ENCODE measurements at regions not wholly inside any gene's neighbourhood (a gene's known extent, or its start where the extent isn't known, plus 50 kb on each side); places are given as distances from the start of the nearest gene placed in this dataset.

DNA sequence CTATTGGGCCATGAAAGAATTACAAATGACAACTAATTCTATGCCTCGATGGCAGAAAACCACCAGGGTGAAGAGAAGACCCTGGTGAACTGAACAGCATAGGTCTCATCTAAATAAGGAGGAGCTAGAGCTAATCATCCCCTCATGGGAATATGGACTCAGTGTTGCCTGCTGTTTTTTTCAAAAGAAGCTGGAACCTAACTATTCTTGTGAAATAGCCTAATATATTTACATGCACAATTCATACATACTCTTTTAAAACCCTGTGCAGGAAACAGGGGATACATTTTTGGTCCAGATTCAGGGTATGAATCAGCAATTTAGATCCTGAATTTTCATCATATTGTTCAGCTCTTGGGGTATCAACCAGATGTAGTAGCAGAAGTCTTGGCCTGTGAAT, 560.6 kb downstream of the TOX3 start:
- H3K27me3 ChIP-seq (ENCODE audit: control insufficient read depth in 3 of 3, insufficient read depth in 3 of 3, low read length in 2 of 3), result peaks cover 0 to 2% (median 0%) of the 10 kb centered on the region in 3 donors
- no peaks in the 10 kb centered on the region for H3K4me1 ChIP-seq (ENCODE audit: control insufficient read depth in 5 of 5, insufficient read depth in 5 of 5, low read length in 5 of 5)
- DNase-seq (no peak), ATAC-seq (ENCODE audit: insufficient read depth, low FRiP score) (no peak)
- H3K9me3 ChIP-seq (ENCODE audit: control insufficient read depth in 4 of 4, insufficient read depth in 3 of 4, low read length in 3 of 4), result no peaks in the 10 kb centered on the region
- TF ChIP-seq, protein P1, sequence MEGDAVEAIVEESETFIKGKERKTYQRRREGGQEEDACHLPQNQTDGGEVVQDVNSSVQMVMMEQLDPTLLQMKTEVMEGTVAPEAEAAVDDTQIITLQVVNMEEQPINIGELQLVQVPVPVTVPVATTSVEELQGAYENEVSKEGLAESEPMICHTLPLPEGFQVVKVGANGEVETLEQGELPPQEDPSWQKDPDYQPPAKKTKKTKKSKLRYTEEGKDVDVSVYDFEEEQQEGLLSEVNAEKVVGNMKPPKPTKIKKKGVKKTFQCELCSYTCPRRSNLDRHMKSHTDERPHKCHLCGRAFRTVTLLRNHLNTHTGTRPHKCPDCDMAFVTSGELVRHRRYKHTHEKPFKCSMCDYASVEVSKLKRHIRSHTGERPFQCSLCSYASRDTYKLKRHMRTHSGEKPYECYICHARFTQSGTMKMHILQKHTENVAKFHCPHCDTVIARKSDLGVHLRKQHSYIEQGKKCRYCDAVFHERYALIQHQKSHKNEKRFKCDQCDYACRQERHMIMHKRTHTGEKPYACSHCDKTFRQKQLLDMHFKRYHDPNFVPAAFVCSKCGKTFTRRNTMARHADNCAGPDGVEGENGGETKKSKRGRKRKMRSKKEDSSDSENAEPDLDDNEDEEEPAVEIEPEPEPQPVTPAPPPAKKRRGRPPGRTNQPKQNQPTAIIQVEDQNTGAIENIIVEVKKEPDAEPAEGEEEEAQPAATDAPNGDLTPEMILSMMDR (IDR thresholded peaks at IDR 0.05; ENCODE audit: control extremely low read depth, extremely low read depth), result no peak
- 74 to 90% methylated on average over 1 of the region's 1 CpG for WGBS, 2 donors
- no peak overlapping the region for H3K27ac ChIP-seq (ENCODE audit: low read depth in 1 of 2, low read length in 1 of 2)
- no peaks in the 10 kb centered on the region for H3K36me3 ChIP-seq (ENCODE audit: control insufficient read depth in 4 of 4, insufficient read depth in 4 of 4, low read length in 4 of 4)
- H3K4me3 ChIP-seq, result no peak overlapping the region
- H3K9ac ChIP-seq (ENCODE audit: insufficient read depth in 1 of 2, low read length in 2 of 2), result no peak overlapping the region

DNA sequence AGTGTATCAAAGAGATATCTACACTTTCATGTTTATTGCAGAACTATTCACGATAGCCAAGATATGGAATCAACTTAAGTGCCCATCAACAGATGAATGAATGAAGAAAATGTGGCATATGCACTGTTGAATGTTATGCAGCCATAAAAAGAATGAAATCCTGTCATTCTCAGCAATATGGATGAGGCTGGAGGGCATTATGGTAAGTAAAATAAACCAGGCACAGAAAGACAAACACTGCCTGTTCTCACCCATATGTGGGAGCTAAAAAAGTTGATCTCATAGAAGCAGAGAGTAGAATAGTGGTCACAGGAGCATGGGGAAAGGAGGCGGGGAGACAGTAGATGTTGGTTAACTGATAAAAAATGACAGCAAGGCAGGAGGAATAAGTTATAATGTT, 561.8 kb downstream of the TOX3 start:
- WGBS, 2 donors, result 62 to 80% methylated on average over 2 of the region's 2 CpGs
- H3K9me3 ChIP-seq (ENCODE audit: control insufficient read depth in 4 of 4, insufficient read depth in 3 of 4, low read length in 3 of 4), result no peaks in the 10 kb centered on the region
- H3K9ac ChIP-seq (ENCODE audit: insufficient read depth in 1 of 2, low read length in 2 of 2), result no peak overlapping the region
- no peaks in the 10 kb centered on the region for H3K4me1 ChIP-seq (ENCODE audit: control insufficient read depth in 5 of 5, insufficient read depth in 5 of 5, low read length in 5 of 5)
- TF ChIP-seq, protein P1 (IDR thresholded peaks at IDR 0.05; ENCODE audit: control extremely low read depth, extremely low read depth), result no peak
- H3K27me3 ChIP-seq (ENCODE audit: control insufficient read depth in 3 of 3, insufficient read depth in 3 of 3, low read length in 2 of 3), result peaks cover 0 to 2% (median 0%) of the 10 kb centered on the region in 3 donors
- no peak for DNase-seq
- H3K4me3 ChIP-seq, result no peak overlapping the region
- no peak overlapping the region for H3K27ac ChIP-seq (ENCODE audit: low read depth in 1 of 2, low read length in 1 of 2)
- H3K36me3 ChIP-seq (ENCODE audit: control insufficient read depth in 4 of 4, insufficient read depth in 4 of 4, low read length in 4 of 4), result no peaks in the 10 kb centered on the region
- ATAC-seq (ENCODE audit: insufficient read depth, low FRiP score), result no peak

DNA sequence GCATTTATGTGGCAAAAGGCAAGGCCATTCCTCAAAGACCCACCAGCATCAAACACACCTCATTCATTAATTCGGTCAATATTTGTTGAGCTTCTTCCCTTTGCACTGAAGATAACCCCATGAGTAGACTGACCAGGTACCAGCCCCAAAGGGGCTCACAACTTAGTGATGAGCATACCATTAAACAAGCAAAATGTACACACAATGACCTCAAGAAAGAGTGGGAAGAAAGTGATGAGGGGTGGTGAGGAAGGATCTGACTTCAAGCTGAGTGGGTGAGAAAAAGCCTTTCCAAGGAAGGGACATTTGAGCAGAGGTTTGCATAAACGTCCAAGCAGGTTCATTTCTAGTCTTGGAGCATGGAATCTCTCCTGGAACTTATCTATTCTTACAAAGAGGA, 562.5 kb downstream of the TOX3 start:
- TF ChIP-seq, protein P1 (IDR thresholded peaks at IDR 0.05; ENCODE audit: control extremely low read depth, extremely low read depth), result no peak
- WGBS, 2 donors, result 44 to 54% methylated on average over 2 of the region's 2 CpGs
- ATAC-seq (ENCODE audit: insufficient read depth, low FRiP score), result no peak

More for the DNA sequence above, 562.5 kb downstream of the TOX3 start:
- Histone ChIP-seq H3K27ac (ENCODE audit: low read depth in 1 of 2, low read length in 1 of 2) (no peak overlapping the region), H3K27me3 (ENCODE audit: control insufficient read depth in 3 of 3, insufficient read depth in 3 of 3, low read length in 2 of 3) (peaks cover 0 to 2% (median 0%) of the 10 kb centered on the region in 3 donors), H3K9me3 (ENCODE audit: control insufficient read depth in 4 of 4, insufficient read depth in 3 of 4, low read length in 3 of 4) (no peaks in the 10 kb centered on the region), H3K4me1 (ENCODE audit: control insufficient read depth in 5 of 5, insufficient read depth in 5 of 5, low read length in 5 of 5) (no peaks in the 10 kb centered on the region), H3K36me3 (ENCODE audit: control insufficient read depth in 4 of 4, insufficient read depth in 4 of 4, low read length in 4 of 4) (no peaks in the 10 kb centered on the region), H3K4me3 (no peak overlapping the region), H3K9ac (ENCODE audit: insufficient read depth in 1 of 2, low read length in 2 of 2) (no peak overlapping the region)
- no peak for DNase-seq

Measured in lung (tissue), 11 donors.